K562 (cell line): ENCODE measurements at regions not wholly inside any gene's neighbourhood (a gene's known extent, or its start where the extent isn't known, plus 50 kb on each side); places are given as distances from the start of the nearest gene placed in this dataset.

Experiments
- EZH2 ChIP-seq: IDR thresholded peaks from 2 replicates; pipeline ENCODE4 v1.6.1; 2012; ENCODE audit warnings: low read depth, mild to moderate bottlenecking, inconsistent platforms, low read length, borderline replicate concordance
- MXI1 ChIP-seq: IDR thresholded peaks from 2 replicates; pipeline ENCODE4 v1.6.1; 2011; ENCODE audit warnings: low read depth, mild to moderate bottlenecking, improper control_type of control experiment, low read length
- NCOR1 ChIP-seq: fragments of 450-650 bp; IDR thresholded peaks from 2 replicates; pipeline ENCODE4 v1.6.1; 2016; ENCODE audit warnings: mild to moderate bottlenecking, moderate library complexity
- RBBP5 ChIP-seq: fragments of 200-600 bp; sonication (generic); IDR thresholded peaks from 2 replicates; pipeline ENCODE4 v1.6.1; 2012; ENCODE audit warnings: borderline replicate concordance, mild to moderate bottlenecking, low read length, control low read depth, inconsistent platforms; ENCODE audit not compliant: insufficient read depth, poor library complexity, severe bottlenecking
- TBP ChIP-seq: optimal IDR thresholded peaks from 2 replicates; pipeline ENCODE3; 2011; ENCODE audit warnings: low read depth, low read length, improper control_type of control experiment
- ZNF324 ChIP-seq: fragments of 250-450 bp; sonication (Bioruptor Pico); IDR thresholded peaks from 2 replicates; pipeline ENCODE4 v1.4.0; 2020; ENCODE audit warnings: mild to moderate bottlenecking
- TF ChIP-seq, protein P1 (sequence below): fragments of 450-650 bp; IDR thresholded peaks from 2 replicates; pipeline ENCODE4 v1.6.1; 2016
- TF ChIP-seq, protein P2 (sequence below), 2 experiments: fragments of 450-650 bp in 1 of 2; sonication (generic) in 1 of 2; formaldehyde crosslinking in 1 of 2; IDR thresholded peaks in 1 of 2; conservative IDR thresholded peaks in 1 of 2; 2 replicates each; pipeline versions ENCODE4 v1.6.1 to v1.8.1; 2016 to 2023; ENCODE audit warnings: mild to moderate bottlenecking in 2 of 2, moderate library complexity in 2 of 2, inconsistent platforms in 1 of 2, missing genetic modification reagents in 1 of 2
- TF ChIP-seq, protein P3 (sequence below): sonication (generic); formaldehyde crosslinking; IDR thresholded peaks from 2 replicates; pipeline ENCODE4 v1.8.0; 2022; ENCODE audit warnings: mild to moderate bottlenecking, missing genetic modification reagents
- TF ChIP-seq, protein P4 (sequence below): fragments of 450-650 bp; IDR thresholded peaks from 2 replicates; pipeline ENCODE4 v1.6.1; 2016; ENCODE audit warnings: borderline replicate concordance

DNA sequence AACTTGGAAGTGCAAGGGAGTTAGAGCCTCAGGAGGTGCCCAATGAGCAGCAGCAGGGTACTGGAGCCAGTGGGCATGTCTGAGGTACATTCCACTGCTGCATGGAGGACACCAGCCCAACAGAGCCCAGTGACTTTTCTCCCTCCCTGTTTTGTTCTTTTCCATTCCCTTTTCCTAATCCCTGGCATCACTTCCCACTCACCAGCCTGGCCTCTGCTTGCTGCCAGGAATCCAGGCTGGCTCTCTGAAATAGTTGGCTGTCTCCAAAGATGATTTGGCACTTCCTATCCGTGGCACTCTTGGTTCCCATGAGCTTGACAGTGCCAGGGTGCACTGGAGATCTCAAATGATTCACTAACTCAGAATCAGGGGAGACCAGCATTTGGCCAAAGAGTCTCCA lies 97.7 kb upstream of the ZPBP start:
- TF ChIP-seq EZH2 (no peak), RBBP5 (no peak), TBP (no peak), ZNF324 (CRISPR knock-in tag) (no peak), NCOR1 (no peak), MXI1 (no peak)
- TF ChIP-seq, protein P1, sequence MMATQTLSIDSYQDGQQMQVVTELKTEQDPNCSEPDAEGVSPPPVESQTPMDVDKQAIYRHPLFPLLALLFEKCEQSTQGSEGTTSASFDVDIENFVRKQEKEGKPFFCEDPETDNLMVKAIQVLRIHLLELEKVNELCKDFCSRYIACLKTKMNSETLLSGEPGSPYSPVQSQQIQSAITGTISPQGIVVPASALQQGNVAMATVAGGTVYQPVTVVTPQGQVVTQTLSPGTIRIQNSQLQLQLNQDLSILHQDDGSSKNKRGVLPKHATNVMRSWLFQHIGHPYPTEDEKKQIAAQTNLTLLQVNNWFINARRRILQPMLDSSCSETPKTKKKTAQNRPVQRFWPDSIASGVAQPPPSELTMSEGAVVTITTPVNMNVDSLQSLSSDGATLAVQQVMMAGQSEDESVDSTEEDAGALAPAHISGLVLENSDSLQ = no peak
- TF ChIP-seq, protein P2, sequence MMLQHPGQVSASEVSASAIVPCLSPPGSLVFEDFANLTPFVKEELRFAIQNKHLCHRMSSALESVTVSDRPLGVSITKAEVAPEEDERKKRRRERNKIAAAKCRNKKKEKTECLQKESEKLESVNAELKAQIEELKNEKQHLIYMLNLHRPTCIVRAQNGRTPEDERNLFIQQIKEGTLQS (IDR thresholded peaks at IDR 0.05) = no peak
- TF ChIP-seq, protein P2 (CRISPR knock-in tag; conservative IDR thresholded peaks at IDR 0.05) = no peak
- TF ChIP-seq, protein P3, sequence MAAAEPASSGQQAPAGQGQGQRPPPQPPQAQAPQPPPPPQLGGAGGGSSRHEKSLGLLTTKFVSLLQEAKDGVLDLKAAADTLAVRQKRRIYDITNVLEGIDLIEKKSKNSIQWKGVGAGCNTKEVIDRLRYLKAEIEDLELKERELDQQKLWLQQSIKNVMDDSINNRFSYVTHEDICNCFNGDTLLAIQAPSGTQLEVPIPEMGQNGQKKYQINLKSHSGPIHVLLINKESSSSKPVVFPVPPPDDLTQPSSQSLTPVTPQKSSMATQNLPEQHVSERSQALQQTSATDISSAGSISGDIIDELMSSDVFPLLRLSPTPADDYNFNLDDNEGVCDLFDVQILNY (CRISPR knock-in tag) = no peak
- TF ChIP-seq, protein P4, sequence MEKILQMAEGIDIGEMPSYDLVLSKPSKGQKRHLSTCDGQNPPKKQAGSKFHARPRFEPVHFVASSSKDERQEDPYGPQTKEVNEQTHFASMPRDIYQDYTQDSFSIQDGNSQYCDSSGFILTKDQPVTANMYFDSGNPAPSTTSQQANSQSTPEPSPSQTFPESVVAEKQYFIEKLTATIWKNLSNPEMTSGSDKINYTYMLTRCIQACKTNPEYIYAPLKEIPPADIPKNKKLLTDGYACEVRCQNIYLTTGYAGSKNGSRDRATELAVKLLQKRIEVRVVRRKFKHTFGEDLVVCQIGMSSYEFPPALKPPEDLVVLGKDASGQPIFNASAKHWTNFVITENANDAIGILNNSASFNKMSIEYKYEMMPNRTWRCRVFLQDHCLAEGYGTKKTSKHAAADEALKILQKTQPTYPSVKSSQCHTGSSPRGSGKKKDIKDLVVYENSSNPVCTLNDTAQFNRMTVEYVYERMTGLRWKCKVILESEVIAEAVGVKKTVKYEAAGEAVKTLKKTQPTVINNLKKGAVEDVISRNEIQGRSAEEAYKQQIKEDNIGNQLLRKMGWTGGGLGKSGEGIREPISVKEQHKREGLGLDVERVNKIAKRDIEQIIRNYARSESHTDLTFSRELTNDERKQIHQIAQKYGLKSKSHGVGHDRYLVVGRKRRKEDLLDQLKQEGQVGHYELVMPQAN = no peak
